Fibroblast of mammary gland (primary cell): ENCODE measurements at regions not wholly inside any gene's neighbourhood (a gene's known extent, or its start where the extent isn't known, plus 50 kb on each side); places are given as distances from the start of the nearest gene placed in this dataset.
"Not testable (repeated sequence)": the region's sequence is repeated elsewhere in the genome, so short reads cannot be mapped to it uniquely, and the experiment has no call there.

ENCODE experiments used
- DNase-seq: peaks from one replicate; pipeline ENCODE4 v3.0.0-alpha.2; 2010; ENCODE audit warnings: low read depth
- H3K4me3 ChIP-seq: 2 replicates; pipeline ENCODE4 v1.5.1; 2011; ENCODE audit warnings: low read depth, mild to moderate bottlenecking, low read length, moderate library complexity; ENCODE audit not compliant: control insufficient read depth
- TF ChIP-seq, protein P1 (sequence below): conservative IDR thresholded peaks from 2 replicates; pipeline ENCODE4 v1.5.1; 2011; ENCODE audit warnings: low read depth, low read length, inconsistent platforms; ENCODE audit not compliant: control insufficient read depth, insufficient read depth

DNA sequence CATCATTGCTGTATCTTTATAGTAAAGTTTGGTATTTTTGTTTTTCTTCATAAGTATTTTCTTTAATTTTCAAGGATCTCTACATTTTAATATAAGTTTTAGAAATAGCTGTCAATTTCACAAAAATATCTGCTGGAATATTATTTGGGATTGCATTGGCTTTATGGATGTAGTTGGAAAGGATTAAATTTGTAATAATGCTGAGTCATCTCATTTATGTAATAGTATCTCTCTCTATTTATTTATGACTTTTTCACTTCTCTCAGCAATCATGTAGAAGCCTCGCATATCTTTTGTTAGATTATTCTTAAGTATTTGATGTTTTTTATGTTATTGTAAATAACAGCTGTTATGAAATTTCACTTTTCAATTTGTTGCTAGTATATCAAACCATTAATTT is 223.1 kb upstream of the POGK start:
- TF ChIP-seq, protein P1, sequence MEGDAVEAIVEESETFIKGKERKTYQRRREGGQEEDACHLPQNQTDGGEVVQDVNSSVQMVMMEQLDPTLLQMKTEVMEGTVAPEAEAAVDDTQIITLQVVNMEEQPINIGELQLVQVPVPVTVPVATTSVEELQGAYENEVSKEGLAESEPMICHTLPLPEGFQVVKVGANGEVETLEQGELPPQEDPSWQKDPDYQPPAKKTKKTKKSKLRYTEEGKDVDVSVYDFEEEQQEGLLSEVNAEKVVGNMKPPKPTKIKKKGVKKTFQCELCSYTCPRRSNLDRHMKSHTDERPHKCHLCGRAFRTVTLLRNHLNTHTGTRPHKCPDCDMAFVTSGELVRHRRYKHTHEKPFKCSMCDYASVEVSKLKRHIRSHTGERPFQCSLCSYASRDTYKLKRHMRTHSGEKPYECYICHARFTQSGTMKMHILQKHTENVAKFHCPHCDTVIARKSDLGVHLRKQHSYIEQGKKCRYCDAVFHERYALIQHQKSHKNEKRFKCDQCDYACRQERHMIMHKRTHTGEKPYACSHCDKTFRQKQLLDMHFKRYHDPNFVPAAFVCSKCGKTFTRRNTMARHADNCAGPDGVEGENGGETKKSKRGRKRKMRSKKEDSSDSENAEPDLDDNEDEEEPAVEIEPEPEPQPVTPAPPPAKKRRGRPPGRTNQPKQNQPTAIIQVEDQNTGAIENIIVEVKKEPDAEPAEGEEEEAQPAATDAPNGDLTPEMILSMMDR: no peak
- no peak overlapping the region for H3K4me3 ChIP-seq
- DNase-seq: no peak

DNA sequence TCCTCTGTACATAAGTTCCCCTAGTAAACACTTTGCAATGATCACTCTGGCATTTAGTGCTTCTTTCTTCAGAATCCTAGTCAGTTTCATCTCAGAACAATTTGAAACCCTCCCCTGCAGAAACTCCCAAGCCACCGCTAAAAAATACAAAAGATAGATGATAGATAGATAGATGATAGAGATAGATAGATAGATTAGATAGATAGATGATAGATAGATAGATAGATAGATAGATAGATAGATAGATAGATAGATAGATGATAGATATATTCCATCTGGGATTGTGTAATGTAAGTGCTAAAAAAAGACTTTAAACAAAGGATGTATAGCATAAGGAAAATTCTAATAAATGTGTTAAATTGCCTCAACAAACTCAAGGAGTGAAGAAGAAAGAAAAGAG is 212.6 kb upstream of the POGK start:
- TF ChIP-seq, protein P1: no peak
- DNase-seq: no peak

DNA sequence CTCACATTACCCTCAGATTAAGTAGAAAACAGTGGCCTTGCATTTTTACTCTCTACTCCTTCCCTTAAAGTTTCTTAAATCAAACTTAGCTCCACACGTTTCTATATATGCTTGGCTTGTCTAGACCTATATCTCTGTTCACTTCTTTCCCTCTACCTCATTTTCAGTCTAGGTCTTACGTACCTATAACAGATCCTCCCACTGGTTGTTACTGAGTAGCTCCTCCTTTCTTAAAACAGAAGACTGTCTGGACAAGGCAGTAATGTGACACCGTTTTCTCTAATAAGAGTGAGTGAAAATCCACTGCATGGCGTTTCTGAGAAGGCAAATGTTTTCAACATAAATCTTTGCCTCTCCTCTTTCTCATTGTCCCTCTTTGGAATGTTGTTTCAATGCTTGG is 211.7 kb upstream of the POGK start:
- DNase-seq: no peak
- TF ChIP-seq, protein P1: no peak
- H3K4me3 ChIP-seq: no peak overlapping the region

More for the DNA sequence above, 212.6 kb upstream of the POGK start:
- no peak overlapping the region for H3K4me3 ChIP-seq

DNA sequence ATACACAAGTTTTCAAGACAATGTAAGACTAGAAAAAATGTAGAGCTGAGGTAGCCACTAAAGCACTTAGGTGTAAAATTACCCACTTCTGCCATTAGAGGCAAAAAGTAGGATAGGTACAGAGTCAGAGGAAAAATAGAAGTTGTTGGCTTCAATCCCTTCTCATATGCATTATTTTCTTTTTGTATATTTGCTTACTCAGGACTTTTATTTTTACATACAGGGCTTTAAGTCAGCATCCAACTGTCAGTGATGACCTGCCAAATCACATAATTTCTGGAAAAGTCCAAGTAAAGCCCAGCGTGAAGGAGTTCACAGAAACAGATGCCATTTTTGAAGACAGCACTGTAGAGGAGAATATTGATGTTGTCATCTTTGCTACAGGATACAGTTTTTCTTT is 211.0 kb upstream of the POGK start:
- DNase-seq: no peak
- no peak overlapping the region for H3K4me3 ChIP-seq
- TF ChIP-seq, protein P1: no peak

DNA sequence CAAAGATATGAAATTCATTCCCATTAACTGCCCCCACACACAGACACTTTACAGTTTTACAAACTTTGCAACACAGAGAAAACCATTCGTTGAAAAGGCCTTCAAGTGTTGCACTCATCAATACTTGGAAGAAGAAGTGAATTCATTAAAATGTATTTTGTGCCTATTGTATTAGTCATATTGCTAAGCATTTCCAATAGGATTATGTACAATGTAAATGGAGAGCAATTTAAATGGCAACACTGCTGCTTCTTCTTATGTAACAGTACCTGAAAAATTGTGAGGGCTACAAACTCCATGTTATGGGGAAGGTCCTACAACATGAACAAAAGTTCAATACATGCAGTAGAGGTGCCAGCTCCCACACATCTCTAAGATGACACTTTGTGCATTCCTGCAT is 209.3 kb upstream of the POGK start:
- TF ChIP-seq, protein P1: no peak
- no peak overlapping the region for H3K4me3 ChIP-seq
- DNase-seq: no peak

DNA sequence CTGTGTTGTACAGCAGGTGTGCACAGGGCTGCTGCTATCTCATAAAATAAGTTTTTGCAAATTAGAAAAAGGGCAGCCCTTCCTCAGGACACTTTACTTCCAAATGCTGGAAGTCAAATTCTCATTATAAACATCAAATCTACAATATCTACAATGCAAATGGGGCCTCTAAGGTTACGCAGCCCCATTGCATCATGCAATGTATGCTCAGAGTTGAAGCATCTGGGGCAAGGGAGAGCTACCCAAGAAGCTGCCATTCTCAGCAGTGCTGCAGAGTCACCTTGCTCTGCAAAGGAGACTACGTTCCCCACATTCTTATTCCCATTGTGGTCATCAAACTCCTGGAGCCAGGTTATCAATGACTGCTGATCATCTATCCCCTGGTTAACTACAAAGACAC is 208.9 kb upstream of the POGK start:
- TF ChIP-seq, protein P1: no peak
- no peak overlapping the region for H3K4me3 ChIP-seq
- no peak for DNase-seq

DNA sequence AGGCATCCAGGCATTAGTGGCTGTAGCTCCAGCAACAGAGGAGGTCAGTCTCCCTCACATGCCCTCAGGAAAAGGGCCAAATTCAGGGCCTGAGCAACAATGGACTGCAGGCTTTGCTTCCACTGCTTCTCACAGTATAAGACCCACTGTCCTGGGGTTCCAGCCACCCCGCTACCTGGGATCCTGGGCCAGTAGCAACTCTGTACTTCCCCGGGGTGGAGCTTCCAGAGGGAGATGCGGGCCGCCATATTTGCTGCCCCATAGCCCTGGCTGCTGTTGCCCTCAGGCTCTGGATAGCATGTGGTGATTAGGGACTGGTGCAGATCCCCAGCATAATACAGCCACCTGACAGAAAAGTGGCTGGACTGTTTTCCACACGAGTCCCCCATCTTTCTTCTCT is 201.1 kb upstream of the POGK start:
- no peak for DNase-seq
- H3K4me3 ChIP-seq: no peak overlapping the region
- TF ChIP-seq, protein P1: no peak

DNA sequence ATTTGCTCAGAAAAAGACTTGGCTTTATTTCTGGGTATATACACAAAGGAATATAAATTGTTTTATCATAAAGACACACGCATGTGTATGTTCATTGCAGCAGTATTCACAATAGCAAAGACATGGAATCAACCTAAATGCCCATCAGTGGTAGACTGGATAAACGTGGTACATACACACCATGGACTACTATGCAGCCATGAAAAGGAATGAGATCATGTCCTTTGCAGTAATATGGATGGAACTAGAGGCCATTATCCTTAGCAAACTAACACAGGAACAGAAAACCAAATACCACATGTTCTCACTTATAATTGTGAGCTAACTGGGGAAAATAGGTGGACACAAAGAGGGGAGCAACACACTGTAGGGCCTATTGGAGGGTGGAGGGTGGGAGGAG is 182.0 kb upstream of the POGK start:
- DNase-seq, H3K4me3 ChIP-seq: not testable (repeated sequence)

DNA sequence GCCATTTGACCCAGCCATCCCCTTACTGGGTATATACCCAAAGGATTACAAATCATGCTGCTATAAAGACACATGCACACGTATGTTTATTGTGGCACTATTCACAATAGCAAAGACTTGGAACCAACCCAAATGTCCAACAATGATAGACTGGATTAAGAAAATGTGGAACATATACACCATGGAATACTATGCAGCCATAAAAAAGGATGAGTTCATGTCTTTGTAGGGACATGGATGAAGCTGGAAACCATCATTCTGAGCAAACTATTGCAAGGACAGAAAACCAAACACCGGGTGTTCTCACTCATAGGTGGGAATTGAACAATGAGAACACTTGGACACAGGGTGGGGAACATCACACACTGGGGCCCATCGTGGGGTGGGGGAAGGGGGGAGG is 172.5 kb upstream of the POGK start:
- DNase-seq, H3K4me3 ChIP-seq: not testable (repeated sequence)

DNA sequence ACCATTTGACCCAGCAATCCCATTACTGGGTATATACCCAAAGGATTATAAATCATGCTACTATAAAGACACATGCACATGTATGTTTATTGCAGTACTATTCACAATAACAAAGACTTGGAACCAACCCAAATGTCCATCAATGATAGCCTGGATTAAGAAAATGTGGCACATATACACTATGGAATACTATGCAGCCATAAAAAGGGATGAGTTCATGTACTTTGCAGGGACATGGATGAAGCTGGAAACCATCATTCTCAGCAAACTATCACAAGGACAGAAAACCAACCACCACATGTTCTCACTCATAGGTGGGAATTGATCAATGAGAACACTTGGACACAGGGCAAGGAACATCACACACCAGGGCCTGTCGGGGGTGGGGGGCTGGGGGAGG is 171.7 kb upstream of the POGK start:
- not testable (repeated sequence) for H3K4me3 ChIP-seq, DNase-seq
